ENCODE measurements at regions not wholly inside any gene's neighbourhood (a gene's known extent, or its start where the extent isn't known, plus 50 kb on each side); places are given as distances from the start of the nearest gene placed in this dataset.

GRCh38 chr10:105514106-105514505 is 873.0 kb downstream of the SORCS3 start:
- WGBS, 3 donors, result 87 to 89% (median 88%) methylated on average over 7 of the region's 7 CpGs

GRCh38 chr10:105509517-105509916 is 868.4 kb downstream of the SORCS3 start:
- Histone ChIP-seq H3K27me3 (ENCODE audit: insufficient read depth in 3 of 3, low read length in 2 of 3) (no peaks in the 10 kb centered on the region), H3K27ac (no peak overlapping the region), H3K36me3 (ENCODE audit: insufficient read depth in 1 of 2, low read depth in 1 of 2) (no peaks in the 10 kb centered on the region), H3K9me3 (no peaks in the 10 kb centered on the region), H3K4me1 (no peaks in the 10 kb centered on the region), H3K4me3 (no peak overlapping the region)
- WGBS, 3 donors, result 67 to 79% (median 71%) methylated on average over 3 of the region's 3 CpGs
- DNase-seq, result no peak
- TF ChIP-seq, protein P1, sequence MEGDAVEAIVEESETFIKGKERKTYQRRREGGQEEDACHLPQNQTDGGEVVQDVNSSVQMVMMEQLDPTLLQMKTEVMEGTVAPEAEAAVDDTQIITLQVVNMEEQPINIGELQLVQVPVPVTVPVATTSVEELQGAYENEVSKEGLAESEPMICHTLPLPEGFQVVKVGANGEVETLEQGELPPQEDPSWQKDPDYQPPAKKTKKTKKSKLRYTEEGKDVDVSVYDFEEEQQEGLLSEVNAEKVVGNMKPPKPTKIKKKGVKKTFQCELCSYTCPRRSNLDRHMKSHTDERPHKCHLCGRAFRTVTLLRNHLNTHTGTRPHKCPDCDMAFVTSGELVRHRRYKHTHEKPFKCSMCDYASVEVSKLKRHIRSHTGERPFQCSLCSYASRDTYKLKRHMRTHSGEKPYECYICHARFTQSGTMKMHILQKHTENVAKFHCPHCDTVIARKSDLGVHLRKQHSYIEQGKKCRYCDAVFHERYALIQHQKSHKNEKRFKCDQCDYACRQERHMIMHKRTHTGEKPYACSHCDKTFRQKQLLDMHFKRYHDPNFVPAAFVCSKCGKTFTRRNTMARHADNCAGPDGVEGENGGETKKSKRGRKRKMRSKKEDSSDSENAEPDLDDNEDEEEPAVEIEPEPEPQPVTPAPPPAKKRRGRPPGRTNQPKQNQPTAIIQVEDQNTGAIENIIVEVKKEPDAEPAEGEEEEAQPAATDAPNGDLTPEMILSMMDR (IDR thresholded peaks at IDR 0.05), result no peak
- intact Hi-C loops (cut with DNase I), result no loop called here
- ATAC-seq, result no peak

More at GRCh38 chr10:105514106-105514505, 873.0 kb downstream of the SORCS3 start:
- no peak overlapping the region for H3K4me3 ChIP-seq
- no peak overlapping the region for H3K27ac ChIP-seq
- ATAC-seq (no peak), DNase-seq (no peak)
- H3K9me3 ChIP-seq, result no peaks in the 10 kb centered on the region
- intact Hi-C loops (cut with DNase I), result no loop called here
- no peaks in the 10 kb centered on the region for H3K36me3 ChIP-seq (ENCODE audit: insufficient read depth in 1 of 2, low read depth in 1 of 2)
- no peaks in the 10 kb centered on the region for H3K4me1 ChIP-seq
- TF ChIP-seq, protein P1 (IDR thresholded peaks at IDR 0.05), result no peak
- H3K27me3 ChIP-seq (ENCODE audit: insufficient read depth in 3 of 3, low read length in 2 of 3), result no peaks in the 10 kb centered on the region

DNA sequence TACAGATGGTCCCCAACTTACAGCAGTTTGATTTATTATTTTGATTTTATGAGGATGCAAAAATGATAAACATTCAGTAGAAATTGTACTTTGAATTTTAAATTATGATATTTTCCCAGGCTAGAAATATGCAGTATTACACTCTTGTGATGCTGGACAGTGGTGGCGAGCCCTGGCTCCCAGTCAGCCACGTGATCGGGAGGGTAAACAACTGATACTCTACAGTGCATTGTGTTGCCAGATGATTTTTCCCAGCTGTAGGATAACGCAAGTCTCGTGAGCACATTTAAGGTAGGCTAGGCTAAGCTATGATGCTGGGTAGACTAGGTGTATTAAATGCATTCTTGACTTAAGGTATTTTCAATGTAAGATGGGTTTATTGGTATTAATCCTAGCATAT is 865.2 kb downstream of the SORCS3 start:
- intact Hi-C loops (cut with DNase I), result no loop called here
- no peak for DNase-seq
- no peaks in the 10 kb centered on the region for H3K9me3 ChIP-seq
- no peaks in the 10 kb centered on the region for H3K36me3 ChIP-seq (ENCODE audit: insufficient read depth in 1 of 2, low read depth in 1 of 2)
- no peaks in the 10 kb centered on the region for H3K4me1 ChIP-seq
- no peak overlapping the region for H3K27ac ChIP-seq
- no peak overlapping the region for H3K4me3 ChIP-seq
- no peak for ATAC-seq
- 76 to 88% (median 78%) methylated on average over 5 of the region's 5 CpGs for WGBS, 3 donors
- no peaks in the 10 kb centered on the region for H3K27me3 ChIP-seq (ENCODE audit: insufficient read depth in 3 of 3, low read length in 2 of 3)
- TF ChIP-seq, protein P1 (IDR thresholded peaks at IDR 0.05), result no peak

GRCh38 chr10:105503714-105504113 is 862.6 kb downstream of the SORCS3 start:
- Histone ChIP-seq H3K27me3 (ENCODE audit: insufficient read depth in 3 of 3, low read length in 2 of 3) (no peaks in the 10 kb centered on the region), H3K9me3 (no peaks in the 10 kb centered on the region), H3K4me3 (no peak overlapping the region), H3K36me3 (ENCODE audit: insufficient read depth in 1 of 2, low read depth in 1 of 2) (no peaks in the 10 kb centered on the region), H3K4me1 (no peaks in the 10 kb centered on the region), H3K27ac (no peak overlapping the region)
- DNase-seq (no peak), ATAC-seq (no peak)
- TF ChIP-seq, protein P1 (IDR thresholded peaks at IDR 0.05), result no peak
- intact Hi-C loops (cut with DNase I), result no loop called here

DNA sequence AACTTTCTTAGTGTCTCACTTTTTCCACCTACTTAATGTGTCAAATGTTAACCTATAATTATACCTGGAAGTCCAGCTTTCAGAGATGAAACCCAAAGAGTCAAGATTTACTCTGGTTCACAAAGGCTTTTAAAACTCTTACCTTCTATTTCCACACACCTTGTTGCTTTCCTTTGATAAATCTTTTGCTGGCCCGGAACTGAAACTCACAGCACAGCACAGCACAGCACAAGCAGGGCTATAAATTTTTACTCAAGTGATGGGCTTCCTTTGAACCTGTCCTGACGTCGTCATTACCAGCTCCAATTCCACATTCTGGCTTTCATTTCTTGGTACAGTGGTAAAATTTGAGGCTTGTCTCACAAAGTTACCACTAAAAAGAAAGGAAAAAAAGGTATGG is 861.0 kb downstream of the SORCS3 start:
- intact Hi-C loops (cut with DNase I), result no loop called here
- H3K27me3 ChIP-seq (ENCODE audit: insufficient read depth in 3 of 3, low read length in 2 of 3), result no peaks in the 10 kb centered on the region
- H3K9me3 ChIP-seq, result no peaks in the 10 kb centered on the region
- DNase-seq, result no peak
- TF ChIP-seq, protein P1 (IDR thresholded peaks at IDR 0.05), result no peak
- H3K4me1 ChIP-seq, result no peaks in the 10 kb centered on the region
- ATAC-seq, result no peak
- H3K27ac ChIP-seq, result no peak overlapping the region
- no peaks in the 10 kb centered on the region for H3K36me3 ChIP-seq (ENCODE audit: insufficient read depth in 1 of 2, low read depth in 1 of 2)
- no peak overlapping the region for H3K4me3 ChIP-seq
- 7 to 13% (median 10%) methylated on average over 3 of the region's 3 CpGs for WGBS, 3 donors

Measured in psoas muscle (tissue), 7 donors.